B cell (primary cell): ENCODE measurements at regions not wholly inside any gene's neighbourhood (a gene's known extent, or its start where the extent isn't known, plus 50 kb on each side); places are given as distances from the start of the nearest gene placed in this dataset.

Source experiments
- ATAC-seq: fragments of 200-7000 bp; cut with Tn5 transposase; one replicate; pipeline ENCODE4 v1.10.0; 2021; ENCODE audit warnings: low read depth, mild to moderate bottlenecking, moderate number of reproducible peaks, moderate library complexity
- CTCF ChIA-PET: fragments of 350-600 bp; sonication (Branson Sonifier 250); formaldehyde crosslinking; loops from one replicate; lab custom pipeline; 2021; ENCODE audit warnings: antibody characterized with exemption, inconsistent platforms; lab: Charles Lee
- POLR2A ChIA-PET: fragments of 350-600 bp; sonication (Branson Sonifier 250); formaldehyde crosslinking; loops from one replicate; lab custom pipeline; 2021; ENCODE audit warnings: antibody characterized with exemption; lab: Charles Lee
- DNase-seq: peaks from one replicate; pipeline ENCODE4 v3.0.0; 2013
- H2AFZ ChIP-seq: 2 replicates; pipeline ENCODE4 v1.6.1; 2012; ENCODE audit warnings: mild to moderate bottlenecking, low read depth, low read length; ENCODE audit not compliant: insufficient read depth, poor library complexity, severe bottlenecking
- H3K27ac ChIP-seq, 2 donors: 1 replicate in 1 of 2; 2 replicates in 1 of 2; pipeline ENCODE4 v1.5.1; 2012 to 2013; ENCODE audit warnings: low read length in 2 of 2, mild to moderate bottlenecking in 2 of 2, moderate library complexity in 1 of 2
- H3K27me3 ChIP-seq, 4 experiments: fragments of 200-600 bp in 1 of 4; sonication (generic) in 1 of 4; replicated peaks in 1 of 4; 1 replicate in 2 of 4; 2 replicates in 2 of 4; pipeline versions ENCODE4 v1.6.1 to v1.7.0; 2013 to 2016; ENCODE audit warnings: low read length in 3 of 4, mild to moderate bottlenecking in 2 of 4, mixed read lengths in 1 of 4, moderate library complexity in 1 of 4; ENCODE audit not compliant: insufficient read depth in 4 of 4, control insufficient read depth in 3 of 4; ENCODE audit errors: control extremely low read depth in 1 of 4
- H3K36me3 ChIP-seq, 2 experiments: replicated peaks in 1 of 2; 1 replicate in 1 of 2; 2 replicates in 1 of 2; pipeline versions ENCODE4 v1.6.1 to v1.7.1; 2013; ENCODE audit warnings: low read length in 1 of 2; ENCODE audit not compliant: insufficient read depth in 2 of 2, control insufficient read depth in 1 of 2; ENCODE audit errors: control extremely low read depth in 1 of 2, extremely low read depth in 1 of 2
- H3K4me1 ChIP-seq, 2 donors: fragments of 200-600 bp in 1 of 2; sonication (generic) in 1 of 2; 1 replicate in 1 of 2; 2 replicates in 1 of 2; pipeline versions ENCODE4 v1.5.1 to v1.6.1; 2013 to 2017; ENCODE audit warnings: low read length in 2 of 2; ENCODE audit not compliant: control insufficient read depth in 2 of 2, insufficient read depth in 2 of 2
- H3K4me2 ChIP-seq: replicated peaks from 2 replicates; pipeline ENCODE3; 2012; ENCODE audit warnings: mild to moderate bottlenecking, low read depth, low read length; ENCODE audit not compliant: poor library complexity, severe bottlenecking
- H3K4me3 ChIP-seq, 5 experiments: fragments of 200-600 bp in 1 of 5; sonication (generic) in 1 of 5; 1 replicate in 3 of 5; 2 replicates in 2 of 5; pipeline versions ENCODE4 v1.5.1 to v1.7.0; 2011 to 2016; ENCODE audit warnings: low read length in 4 of 5, mild to moderate bottlenecking in 4 of 5, low read depth in 2 of 5, control low read depth in 1 of 5, moderate library complexity in 1 of 5; ENCODE audit not compliant: insufficient read depth in 1 of 5; ENCODE audit errors: control extremely low read depth in 1 of 5, extremely low read depth in 1 of 5
- H3K79me2 ChIP-seq: fragments of 200-600 bp; sonication (generic); one replicate; pipeline ENCODE4 v1.6.0; 2016; ENCODE audit warnings: low read length; ENCODE audit not compliant: control insufficient read depth, insufficient read depth
- H3K9ac ChIP-seq: fragments of 200-600 bp; sonication (generic); 2 replicates; pipeline ENCODE4 v1.6.1; 2017; ENCODE audit warnings: mild to moderate bottlenecking, low read length, moderate library complexity
- H3K9me3 ChIP-seq, 3 donors: one replicate each; pipeline versions ENCODE4 v1.6.1 to v1.7.1; 2013; ENCODE audit warnings: low read length in 2 of 3; ENCODE audit not compliant: control insufficient read depth in 2 of 3, insufficient read depth in 1 of 3; ENCODE audit errors: control extremely low read depth in 1 of 3
- H4K20me1 ChIP-seq: 2 replicates; pipeline ENCODE4 v1.6.0; 2012; ENCODE audit warnings: mild to moderate bottlenecking, low read length; ENCODE audit not compliant: insufficient read depth, control insufficient read depth, poor library complexity, severe bottlenecking
- H3K27ac Mint-ChIP-seq: one replicate; pipeline ENCODE4 v1.8.0; 2021; ENCODE audit warnings: mixed read lengths
- H3K27me3 Mint-ChIP-seq: one replicate; pipeline ENCODE4 v1.8.0; 2021; ENCODE audit warnings: mixed read lengths
- H3K4me1 Mint-ChIP-seq: one replicate; pipeline ENCODE4 v1.8.0; 2021; ENCODE audit warnings: mixed read lengths
- H3K4me3 Mint-ChIP-seq: one replicate; pipeline ENCODE4 v1.8.0; 2021; ENCODE audit warnings: mixed read lengths
- H3K9me3 Mint-ChIP-seq: one replicate; pipeline ENCODE4 v1.8.0; 2022; ENCODE audit warnings: mixed read lengths; ENCODE audit not compliant: insufficient read depth
- EZH2 ChIP-seq: IDR thresholded peaks from 2 replicates; pipeline ENCODE4 v1.6.1; 2012; ENCODE audit warnings: borderline replicate concordance, low read depth, mild to moderate bottlenecking, moderate library complexity, low read length; ENCODE audit not compliant: insufficient read depth, poor library complexity, severe bottlenecking
- WGBS: methylation state at CpG from one replicate; pipeline ENCODE4 v1.1.5; 2013; ENCODE audit warnings: missing lambda C conversion rate; ENCODE audit not compliant: insufficient coverage; 5-methylcytosine and 5-hydroxymethylcytosine counted together
- intact Hi-C: fragments of 100-400 bp; cut with micrococcal nuclease; formaldehyde crosslinking; loops from one replicate; pipeline ENCODE4 v1.10.0; 2022
- TF ChIP-seq, protein P1 (sequence below): fragments of 200-600 bp; IDR thresholded peaks from one replicate; pipeline ENCODE4 v1.8.0; 2022; ENCODE audit warnings: antibody characterized with exemption, mild to moderate bottlenecking

DNA sequence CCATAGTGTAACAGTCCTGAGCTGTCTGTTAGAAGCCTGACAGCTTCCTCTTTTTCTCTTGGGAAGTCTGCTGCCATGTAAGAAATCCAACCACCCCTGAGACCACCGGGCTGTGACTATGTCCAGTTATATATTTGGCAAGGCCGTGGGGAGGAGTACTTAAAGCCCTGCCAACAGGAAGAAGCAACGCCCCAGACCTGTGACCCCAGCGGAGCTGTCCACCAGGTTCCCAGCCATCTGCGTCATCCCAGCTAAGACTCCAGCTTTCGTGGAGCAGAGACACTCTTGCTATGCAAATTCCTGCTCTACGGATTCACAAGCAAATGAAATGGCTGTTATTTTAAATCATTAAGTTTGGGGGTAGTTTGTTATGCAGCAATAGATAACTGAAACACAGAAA, 417.3 kb downstream of the TLE4 start:
- Histone ChIP-seq H3K79me2 (no peaks in the 10 kb centered on the region), H3K27ac (no peak overlapping the region), H3K4me3 (no peak overlapping the region), H3K9ac (no peak overlapping the region), H2AFZ (no peak overlapping the region), H3K27me3 (no peaks in the 10 kb centered on the region), H3K36me3 (no peaks in the 10 kb centered on the region), H3K9me3 (no peaks in the 10 kb centered on the region), H3K4me2 (no peak overlapping the region), H4K20me1 (no peaks in the 10 kb centered on the region), H3K4me1 (no peaks in the 10 kb centered on the region)
- Mint-ChIP-seq H3K27ac (no peak overlapping the region), H3K4me3 (no peak overlapping the region), H3K4me1 (no peaks in the 10 kb centered on the region), H3K27me3 (no peaks in the 10 kb centered on the region), H3K9me3 (no peaks in the 10 kb centered on the region)
- DNase-seq, result no peak
- intact Hi-C loops, result no loop called here
- ChIA-PET CTCF (no interaction called here), POLR2A (no interaction called here)
- no peak for ATAC-seq
- no peak for TF ChIP-seq EZH2
- TF ChIP-seq, protein P1, sequence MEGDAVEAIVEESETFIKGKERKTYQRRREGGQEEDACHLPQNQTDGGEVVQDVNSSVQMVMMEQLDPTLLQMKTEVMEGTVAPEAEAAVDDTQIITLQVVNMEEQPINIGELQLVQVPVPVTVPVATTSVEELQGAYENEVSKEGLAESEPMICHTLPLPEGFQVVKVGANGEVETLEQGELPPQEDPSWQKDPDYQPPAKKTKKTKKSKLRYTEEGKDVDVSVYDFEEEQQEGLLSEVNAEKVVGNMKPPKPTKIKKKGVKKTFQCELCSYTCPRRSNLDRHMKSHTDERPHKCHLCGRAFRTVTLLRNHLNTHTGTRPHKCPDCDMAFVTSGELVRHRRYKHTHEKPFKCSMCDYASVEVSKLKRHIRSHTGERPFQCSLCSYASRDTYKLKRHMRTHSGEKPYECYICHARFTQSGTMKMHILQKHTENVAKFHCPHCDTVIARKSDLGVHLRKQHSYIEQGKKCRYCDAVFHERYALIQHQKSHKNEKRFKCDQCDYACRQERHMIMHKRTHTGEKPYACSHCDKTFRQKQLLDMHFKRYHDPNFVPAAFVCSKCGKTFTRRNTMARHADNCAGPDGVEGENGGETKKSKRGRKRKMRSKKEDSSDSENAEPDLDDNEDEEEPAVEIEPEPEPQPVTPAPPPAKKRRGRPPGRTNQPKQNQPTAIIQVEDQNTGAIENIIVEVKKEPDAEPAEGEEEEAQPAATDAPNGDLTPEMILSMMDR, result no peak
- WGBS, result 78% methylated on average over 5 of the region's 7 CpGs

DNA sequence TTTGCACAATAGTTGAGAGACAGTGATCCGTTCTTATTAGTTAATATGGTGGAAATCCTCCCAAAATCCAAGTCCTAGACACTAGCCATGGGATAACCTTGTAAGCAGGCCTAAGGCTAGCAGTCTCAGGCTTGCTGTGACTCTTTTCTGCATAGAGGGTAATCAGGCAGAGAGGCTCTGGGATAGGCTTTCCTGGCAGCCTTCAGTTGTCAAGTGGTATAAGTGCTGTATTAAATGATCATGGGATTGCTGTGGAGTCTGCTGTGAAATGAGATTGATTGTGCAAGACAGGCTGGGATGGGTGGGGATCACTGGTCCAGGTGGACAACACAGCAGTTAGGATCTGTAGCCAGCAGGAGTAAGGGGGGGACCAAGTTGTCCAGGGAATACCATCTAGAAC, 416.4 kb downstream of the TLE4 start:
- no peaks in the 10 kb centered on the region for H3K27me3 Mint-ChIP-seq
- no peaks in the 10 kb centered on the region for H3K9me3 Mint-ChIP-seq
- TF ChIP-seq, protein P1, result no peak
- no peak for TF ChIP-seq EZH2
- no peak overlapping the region for H3K9ac ChIP-seq
- no peak overlapping the region for H2AFZ ChIP-seq
- POLR2A ChIA-PET, result no interaction called here
- H3K4me3 Mint-ChIP-seq, result no peak overlapping the region
- H3K27ac ChIP-seq, result no peak overlapping the region
- no peaks in the 10 kb centered on the region for H3K4me1 ChIP-seq
- no peaks in the 10 kb centered on the region for H3K36me3 ChIP-seq
- ATAC-seq, result no peak
- no peaks in the 10 kb centered on the region for H4K20me1 ChIP-seq
- intact Hi-C loops, result no loop called here
- H3K4me2 ChIP-seq, result no peak overlapping the region
- H3K4me1 Mint-ChIP-seq, result no peaks in the 10 kb centered on the region
- 100% methylated on average over 1 of the region's 1 CpG for WGBS
- no peak for DNase-seq
- no peaks in the 10 kb centered on the region for H3K27me3 ChIP-seq
- no peak overlapping the region for H3K27ac Mint-ChIP-seq
- H3K4me3 ChIP-seq, result no peak overlapping the region
- H3K9me3 ChIP-seq, result no peaks in the 10 kb centered on the region
- no peaks in the 10 kb centered on the region for H3K79me2 ChIP-seq
- CTCF ChIA-PET, result no interaction called here
